T-helper 2 cell treated with Interferon-gamma antibody and Interleukin-4, amounts not matched to agents 100 ng/mL and 5 ng/mL, for 36 hours (primary cell): ENCODE measurements at regions not wholly inside any gene's neighbourhood (a gene's known extent, or its start where the extent isn't known, plus 50 kb on each side); places are given as distances from the start of the nearest gene placed in this dataset.
"Not testable (repeated sequence)": the region's sequence is repeated elsewhere in the genome, so short reads cannot be mapped to it uniquely, and the experiment has no call there.

Experiments
- intact Hi-C: fragments of 100-400 bp; cut with micrococcal nuclease; formaldehyde crosslinking; loops from one replicate; pipeline ENCODE4 v1.15.1; 2023

GRCh38 chr1:173257805-173258204 lies 50.7 kb upstream of the TNFSF4 start:
- intact Hi-C loops: no loop called here

GRCh38 chr1:173258479-173259264 lies 51.5 kb upstream of the TNFSF4 start:
- intact Hi-C loops: no loop called here

GRCh38 chr1:173260329-173260728 lies 53.2 kb upstream of the TNFSF4 start:
- intact Hi-C loops: not testable (repeated sequence)

- intact Hi-C loops: no loop called here
Observed at GRCh38 chr1:173266841-173267240, 59.7 kb upstream of the TNFSF4 start.

- intact Hi-C loops: no loop called here
Observed at GRCh38 chr1:173267453-173267945, 60.4 kb upstream of the TNFSF4 start.

- intact Hi-C loops: no loop called here
Observed at GRCh38 chr1:173268261-173268660, 61.1 kb upstream of the TNFSF4 start.

- intact Hi-C loops: no loop called here
Observed at GRCh38 chr1:173268786-173269277, 61.7 kb upstream of the TNFSF4 start.

- intact Hi-C loops: no loop called here
Observed at GRCh38 chr1:173269490-173270230, 62.5 kb upstream of the TNFSF4 start.

GRCh38 chr1:173270243-173270642 lies 63.1 kb upstream of the TNFSF4 start:
- intact Hi-C loops: no loop called here

GRCh38 chr1:173271021-173271420 lies 63.9 kb upstream of the TNFSF4 start:
- intact Hi-C loops: not testable (repeated sequence)

GRCh38 chr1:173275496-173275895 lies 68.4 kb upstream of the TNFSF4 start:
- intact Hi-C loops: no loop called here

GRCh38 chr1:173276922-173277800 lies 70.0 kb upstream of the TNFSF4 start:
- intact Hi-C loops: no loop called here

GRCh38 chr1:173280899-173281660 lies 73.9 kb upstream of the TNFSF4 start:
- intact Hi-C loops: no loop called here

GRCh38 chr1:173285048-173285447 lies 77.9 kb upstream of the TNFSF4 start:
- intact Hi-C loops: no loop called here

- intact Hi-C loops: no loop called here
Observed at GRCh38 chr1:173287785-173288184, 80.7 kb upstream of the TNFSF4 start.

GRCh38 chr1:173293756-173294155 lies 86.6 kb upstream of the TNFSF4 start:
- intact Hi-C loops: no loop called here

- intact Hi-C loops: no loop called here
Observed at GRCh38 chr1:173294843-173295242, 87.7 kb upstream of the TNFSF4 start.

- intact Hi-C loops: no loop called here
Observed at GRCh38 chr1:173295391-173295790, 88.3 kb upstream of the TNFSF4 start.

- intact Hi-C loops: no loop called here
Observed at GRCh38 chr1:173295995-173296394, 88.9 kb upstream of the TNFSF4 start.

- intact Hi-C loops: no loop called here
Observed at GRCh38 chr1:173297798-173298391, 90.8 kb upstream of the TNFSF4 start.
